Gastrocnemius medialis (tissue), 4 donors: ENCODE measurements at regions not wholly inside any gene's neighbourhood (a gene's known extent, or its start where the extent isn't known, plus 50 kb on each side); places are given as distances from the start of the nearest gene placed in this dataset.

Experiments used
- CTCF ChIP-seq, 5 experiments: fragments of 450-650 bp in 3 of 5; fragments of 200-600 bp in 2 of 5; sonication (generic) in 2 of 5; IDR thresholded peaks in 4 of 5; conservative IDR thresholded peaks in 1 of 5; 1 replicate in 4 of 5; 2 replicates in 1 of 5; pipeline ENCODE4 v1.5.1; 2016 to 2019; ENCODE audit warnings: antibody characterized with exemption in 5 of 5, mild to moderate bottlenecking in 3 of 5, moderate library complexity in 3 of 5
- POLR2A ChIP-seq, 2 donors: fragments of 450-650 bp; IDR thresholded peaks; one replicate each; pipeline ENCODE4 v1.6.1; 2017; ENCODE audit warnings: antibody characterized with exemption in 2 of 2, mild to moderate bottlenecking in 2 of 2, moderate library complexity in 2 of 2

GRCh38 chr4:124913237-124913636 lies 200.7 kb upstream of the ANKRD50 start:
- TF ChIP-seq CTCF (IDR thresholded peaks at IDR 0.05 in 4 of 5, conservative IDR thresholded peaks at IDR 0.05 in 1 of 5) (no peak), POLR2A (IDR thresholded peaks at IDR 0.05) (no peak)
